ENCODE measurements at regions not wholly inside any gene's neighbourhood (a gene's known extent, or its start where the extent isn't known, plus 50 kb on each side); places are given as distances from the start of the nearest gene placed in this dataset.
A peak's percentile ranks its signal among the peaks of the same experiment; 100 is the strongest.

- H3K4me3 Mint-ChIP-seq, result no peak overlapping the region
- H3K27ac Mint-ChIP-seq, result no peak overlapping the region
- no peak for ATAC-seq
- ChIA-PET CTCF (no interaction called here), POLR2A (no interaction called here)
- no peak for DNase-seq
- H3K4me1 Mint-ChIP-seq (ENCODE audit: low read depth), result no peaks in the 10 kb centered on the region
- H3K36me3 Mint-ChIP-seq (ENCODE audit: low read depth), result no peaks in the 10 kb centered on the region
- no peaks in the 10 kb centered on the region for H3K9me3 Mint-ChIP-seq (ENCODE audit: insufficient read depth)
- H3K27me3 Mint-ChIP-seq (ENCODE audit: low read depth), result peaks cover 38% of the 10 kb centered on the region
These were observed 297.8 kb downstream of the GADD45G start for GRCh38 chr9:89902450-89903140.

GRCh38 chr9:89903141-89903475 lies 298.3 kb downstream of the GADD45G start:
- no peak overlapping the region for H3K27ac Mint-ChIP-seq
- no peaks in the 10 kb centered on the region for H3K4me1 Mint-ChIP-seq (ENCODE audit: low read depth)
- no peak overlapping the region for H3K4me3 Mint-ChIP-seq
- H3K27me3 Mint-ChIP-seq (ENCODE audit: low read depth), result peaks cover 37% of the 10 kb centered on the region
- H3K9me3 Mint-ChIP-seq (ENCODE audit: insufficient read depth), result no peaks in the 10 kb centered on the region
- DNase-seq (no peak), ATAC-seq (no peak)
- ChIA-PET POLR2A (no interaction called here), CTCF (no interaction called here)
- H3K36me3 Mint-ChIP-seq (ENCODE audit: low read depth), result no peaks in the 10 kb centered on the region

- Mint-ChIP-seq H3K4me3 (no peak overlapping the region), H3K36me3 (ENCODE audit: low read depth) (no peaks in the 10 kb centered on the region), H3K4me1 (ENCODE audit: low read depth) (no peaks in the 10 kb centered on the region), H3K9me3 (ENCODE audit: insufficient read depth) (no peaks in the 10 kb centered on the region), H3K27me3 (ENCODE audit: low read depth) (peaks cover 43% of the 10 kb centered on the region), H3K27ac (no peak overlapping the region)
- ATAC-seq (no peak), DNase-seq (no peak)
- CTCF ChIA-PET, result interaction anchor here (1.7 kb wide), 1 partner anchor 308 kb away, joined by 4 read pairs; no protein-coding TSS in a partner anchor
- POLR2A ChIA-PET, result no interaction called here
These were observed 301.0 kb downstream of the GADD45G start for GRCh38 chr9:89905606-89906338.

- ChIA-PET CTCF (interaction anchor here (0.8 to 1.7 kb wide), 2 partner anchors 11 to 133 kb away, joined by 3 to 4 read pairs; no protein-coding TSS in a partner anchor), POLR2A (no interaction called here)
- H3K4me3 Mint-ChIP-seq, result no peak overlapping the region
These were observed 307.2 kb downstream of the GADD45G start for GRCh38 chr9:89911721-89912604.

GRCh38 chr9:89912605-89912953 lies 307.8 kb downstream of the GADD45G start:
- ATAC-seq, result no peak
- no peak for DNase-seq
- Mint-ChIP-seq H3K27me3 (ENCODE audit: low read depth) (peaks cover 34% of the 10 kb centered on the region), H3K9me3 (ENCODE audit: insufficient read depth) (no peaks in the 10 kb centered on the region), H3K36me3 (ENCODE audit: low read depth) (no peaks in the 10 kb centered on the region), H3K4me3 (no peak overlapping the region), H3K27ac (no peak overlapping the region), H3K4me1 (ENCODE audit: low read depth) (no peaks in the 10 kb centered on the region)
- ChIA-PET POLR2A (no interaction called here), CTCF (interaction anchor here (0.9 to 1.7 kb wide), 2 partner anchors 11 to 310 kb away, joined by 4 to 5 read pairs; no protein-coding TSS in a partner anchor)

More at GRCh38 chr9:89911721-89912604, 307.2 kb downstream of the GADD45G start:
- ATAC-seq (no peak), DNase-seq (no peak)
- peaks cover 29% of the 10 kb centered on the region for H3K27me3 Mint-ChIP-seq (ENCODE audit: low read depth)
- H3K4me1 Mint-ChIP-seq (ENCODE audit: low read depth), result no peaks in the 10 kb centered on the region
- H3K36me3 Mint-ChIP-seq (ENCODE audit: low read depth), result no peaks in the 10 kb centered on the region
- no peak overlapping the region for H3K27ac Mint-ChIP-seq
- no peaks in the 10 kb centered on the region for H3K9me3 Mint-ChIP-seq (ENCODE audit: insufficient read depth)

- ChIA-PET POLR2A (no interaction called here), CTCF (interaction anchor here (1.2 to 2.8 kb wide), 6 partner anchors 14 to 317 kb away, joined by 3 to 11 read pairs (median 5); no protein-coding TSS in a partner anchor)
- H3K4me1 Mint-ChIP-seq (ENCODE audit: low read depth), result peaks cover 5% of the 10 kb centered on the region
- no peak overlapping the region for H3K27ac Mint-ChIP-seq
- H3K27me3 Mint-ChIP-seq (ENCODE audit: low read depth), result peaks cover 32% of the 10 kb centered on the region
- ATAC-seq (no peak), DNase-seq (no peak)
- no peaks in the 10 kb centered on the region for H3K9me3 Mint-ChIP-seq (ENCODE audit: insufficient read depth)
- no peaks in the 10 kb centered on the region for H3K36me3 Mint-ChIP-seq (ENCODE audit: low read depth)
- H3K4me3 Mint-ChIP-seq, result no peak overlapping the region
These were observed 310.4 kb downstream of the GADD45G start for GRCh38 chr9:89915187-89915586.

- ChIA-PET CTCF (interaction anchor here (1.2 to 2.8 kb wide), 6 partner anchors 13 to 318 kb away, joined by 3 to 11 read pairs (median 5); no protein-coding TSS in a partner anchor), POLR2A (no interaction called here)
- H3K4me1 Mint-ChIP-seq (ENCODE audit: low read depth), result peaks cover 5% of the 10 kb centered on the region
- H3K9me3 Mint-ChIP-seq (ENCODE audit: insufficient read depth), result no peaks in the 10 kb centered on the region
- H3K27me3 Mint-ChIP-seq (ENCODE audit: low read depth), result peaks cover 26% of the 10 kb centered on the region
- ATAC-seq (no peak), DNase-seq (no peak)
- no peak overlapping the region for H3K4me3 Mint-ChIP-seq
- no peak overlapping the region for H3K27ac Mint-ChIP-seq
- no peaks in the 10 kb centered on the region for H3K36me3 Mint-ChIP-seq (ENCODE audit: low read depth)
These were observed 311.3 kb downstream of the GADD45G start for GRCh38 chr9:89916001-89916597.

- POLR2A ChIA-PET, result no interaction called here
- Mint-ChIP-seq H3K36me3 (ENCODE audit: low read depth) (no peaks in the 10 kb centered on the region), H3K4me1 (ENCODE audit: low read depth) (peaks cover 5% of the 10 kb centered on the region), H3K4me3 (no peak overlapping the region), H3K9me3 (ENCODE audit: insufficient read depth) (no peaks in the 10 kb centered on the region), H3K27ac (no peak overlapping the region), H3K27me3 (ENCODE audit: low read depth) (peaks cover 25% of the 10 kb centered on the region)
- ATAC-seq, result no peak
- no peak for DNase-seq
- CTCF ChIA-PET, result interaction anchor here (2.9 kb wide), 1 partner anchor 318 kb away, joined by 20 read pairs; no protein-coding TSS in a partner anchor
These were observed 313.0 kb downstream of the GADD45G start for GRCh38 chr9:89917861-89918260.

- POLR2A ChIA-PET, result no interaction called here
- CTCF ChIA-PET, result interaction anchor here (1.0 to 12.3 kb wide), 4 partner anchors 183 to 319 kb away, joined by 4 to 106 read pairs (median 13); partner anchors contain the start of gene GADD45G
- DNase-seq, result peak; percentile 67
- Mint-ChIP-seq H3K4me1 (ENCODE audit: low read depth) (peaks cover 11% of the 10 kb centered on the region), H3K36me3 (ENCODE audit: low read depth) (no peaks in the 10 kb centered on the region), H3K9me3 (ENCODE audit: insufficient read depth) (no peaks in the 10 kb centered on the region), H3K27me3 (ENCODE audit: low read depth) (peaks cover 28% of the 10 kb centered on the region), H3K27ac (no peak overlapping the region), H3K4me3 (no peak overlapping the region)
- ATAC-seq, result peak; percentile 88
These were observed 314.4 kb downstream of the GADD45G start for GRCh38 chr9:89919171-89919681.

GRCh38 chr9:89920131-89920530 lies 315.3 kb downstream of the GADD45G start:
- Mint-ChIP-seq H3K4me3 (no peak overlapping the region), H3K36me3 (ENCODE audit: low read depth) (no peaks in the 10 kb centered on the region), H3K27ac (no peak overlapping the region), H3K4me1 (ENCODE audit: low read depth) (peaks cover 12% of the 10 kb centered on the region), H3K27me3 (ENCODE audit: low read depth) (peaks cover 28% of the 10 kb centered on the region), H3K9me3 (ENCODE audit: insufficient read depth) (no peaks in the 10 kb centered on the region)
- POLR2A ChIA-PET, result no interaction called here
- DNase-seq, result no peak
- CTCF ChIA-PET, result interaction anchor here (0.8 to 12.3 kb wide), 4 partner anchors 80 to 320 kb away, joined by 4 to 106 read pairs (median 13); partner anchors contain the start of gene GADD45G
- ATAC-seq, result no peak

- Mint-ChIP-seq H3K4me1 (ENCODE audit: low read depth) (peaks cover 12% of the 10 kb centered on the region), H3K9me3 (ENCODE audit: insufficient read depth) (no peaks in the 10 kb centered on the region), H3K27me3 (ENCODE audit: low read depth) (peaks cover 28% of the 10 kb centered on the region), H3K36me3 (ENCODE audit: low read depth) (no peaks in the 10 kb centered on the region), H3K4me3 (no peak overlapping the region), H3K27ac (no peak overlapping the region)
- POLR2A ChIA-PET, result no interaction called here
- no peak for DNase-seq
- CTCF ChIA-PET, result interaction anchor here (1.4 to 12.3 kb wide), 4 partner anchors 181 to 323 kb away, joined by 3 to 106 read pairs (median 6); partner anchors contain the start of gene GADD45G
- no peak for ATAC-seq
These were observed 316.1 kb downstream of the GADD45G start for GRCh38 chr9:89920951-89921350.

All from activated CD8-positive, alpha-beta T cell treated with anti-CD3 and anti-CD28 coated beads, Interleukin-2, amount 10 ng/mL, durations not matched to agents 7 days and 5 days (primary cell).